ENCODE measurements at regions not wholly inside any gene's neighbourhood (a gene's known extent, or its start where the extent isn't known, plus 50 kb on each side); places are given as distances from the start of the nearest gene placed in this dataset.
A peak's percentile ranks its signal among the peaks of the same experiment; 100 is the strongest.

GRCh38 chr4:10891866-10892265 lies 207.3 kb upstream of the CLNK start:
- CTCF ChIA-PET (ENCODE audit: unreplicated experiment): no interaction called here
- no peaks in the 10 kb centered on the region for H3K36me3 ChIP-seq (ENCODE audit: insufficient read depth, low read length)
- H2AFZ ChIP-seq (ENCODE audit: low read length): no peak overlapping the region
- H3K9me3 ChIP-seq (ENCODE audit: low read length): no peaks in the 10 kb centered on the region
- H3K9me2 ChIP-seq (ENCODE audit: insufficient read depth, low read length): no peaks in the 10 kb centered on the region
- intact Hi-C loops (cut with micrococcal nuclease; ENCODE audit: unreplicated experiment): loop anchor here (10.0 kb wide), 1 partner anchor 307 kb away; no protein-coding TSS in a partner anchor
- no peak overlapping the region for H3K4me2 ChIP-seq (ENCODE audit: low read length)
- BruUV-seq (replicated peaks): no TSS peak
- no peak overlapping the region for H3K4me3 ChIP-seq (ENCODE audit: low read depth, low read length, poor library complexity, severe bottlenecking)
- no peak overlapping the region for H3K27ac ChIP-seq (ENCODE audit: low read depth, low read length, poor library complexity, severe bottlenecking)
- H3K4me1 ChIP-seq (ENCODE audit: insufficient read depth, low read length, poor library complexity, severe bottlenecking): no peaks in the 10 kb centered on the region
- POLR2A ChIA-PET: interaction anchor here (0.7 kb wide), 1 partner anchor 149 kb away, joined by 3 read pairs; no protein-coding TSS in a partner anchor
- no peak for TF ChIP-seq EZH2phosphoT487 (IDR thresholded peaks at IDR 0.05; ENCODE audit: borderline replicate concordance, low read depth, low read length)
- TF ChIP-seq, protein P1, sequence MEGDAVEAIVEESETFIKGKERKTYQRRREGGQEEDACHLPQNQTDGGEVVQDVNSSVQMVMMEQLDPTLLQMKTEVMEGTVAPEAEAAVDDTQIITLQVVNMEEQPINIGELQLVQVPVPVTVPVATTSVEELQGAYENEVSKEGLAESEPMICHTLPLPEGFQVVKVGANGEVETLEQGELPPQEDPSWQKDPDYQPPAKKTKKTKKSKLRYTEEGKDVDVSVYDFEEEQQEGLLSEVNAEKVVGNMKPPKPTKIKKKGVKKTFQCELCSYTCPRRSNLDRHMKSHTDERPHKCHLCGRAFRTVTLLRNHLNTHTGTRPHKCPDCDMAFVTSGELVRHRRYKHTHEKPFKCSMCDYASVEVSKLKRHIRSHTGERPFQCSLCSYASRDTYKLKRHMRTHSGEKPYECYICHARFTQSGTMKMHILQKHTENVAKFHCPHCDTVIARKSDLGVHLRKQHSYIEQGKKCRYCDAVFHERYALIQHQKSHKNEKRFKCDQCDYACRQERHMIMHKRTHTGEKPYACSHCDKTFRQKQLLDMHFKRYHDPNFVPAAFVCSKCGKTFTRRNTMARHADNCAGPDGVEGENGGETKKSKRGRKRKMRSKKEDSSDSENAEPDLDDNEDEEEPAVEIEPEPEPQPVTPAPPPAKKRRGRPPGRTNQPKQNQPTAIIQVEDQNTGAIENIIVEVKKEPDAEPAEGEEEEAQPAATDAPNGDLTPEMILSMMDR (conservative IDR thresholded peaks at IDR 0.05; ENCODE audit: low read length): no peak
- no peaks in the 10 kb centered on the region for H4K20me1 ChIP-seq (ENCODE audit: insufficient read depth, low read length)
- H3K79me2 ChIP-seq (ENCODE audit: insufficient read depth, low read depth, low read length): no peaks in the 10 kb centered on the region
- no peak for DNase-seq (ENCODE audit: low spot score)

DNA sequence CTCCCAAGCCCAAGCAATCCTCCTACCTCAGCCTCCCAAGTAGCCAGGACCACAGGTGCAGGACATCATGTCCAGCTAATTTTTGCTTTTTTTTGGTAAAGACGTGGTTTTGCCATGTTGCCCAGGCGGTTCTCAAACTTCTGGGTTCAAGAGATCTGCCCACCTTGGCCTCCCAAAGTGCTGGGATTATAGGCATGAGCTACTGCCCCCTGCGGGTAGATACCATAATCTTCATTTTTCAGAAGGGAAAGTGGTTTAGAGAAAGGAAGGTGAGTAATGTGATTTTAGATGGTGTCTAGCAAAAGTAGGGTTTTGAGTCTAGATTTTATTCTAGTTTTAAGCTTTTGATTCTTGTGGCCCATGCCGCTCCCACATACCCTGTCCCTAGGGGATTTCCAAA lies 205.3 kb upstream of the CLNK start:
- H3K4me2 ChIP-seq (ENCODE audit: low read length): no peak overlapping the region
- CTCF ChIA-PET (ENCODE audit: unreplicated experiment): no interaction called here
- no peak overlapping the region for H2AFZ ChIP-seq (ENCODE audit: low read length)
- no peaks in the 10 kb centered on the region for H3K9me2 ChIP-seq (ENCODE audit: insufficient read depth, low read length)
- H3K4me1 ChIP-seq (ENCODE audit: insufficient read depth, low read length, poor library complexity, severe bottlenecking): no peaks in the 10 kb centered on the region
- no peaks in the 10 kb centered on the region for H3K36me3 ChIP-seq (ENCODE audit: insufficient read depth, low read length)
- POLR2A ChIA-PET: no interaction called here
- no peak overlapping the region for H3K4me3 ChIP-seq (ENCODE audit: low read depth, low read length, poor library complexity, severe bottlenecking)
- H3K79me2 ChIP-seq (ENCODE audit: insufficient read depth, low read depth, low read length): no peaks in the 10 kb centered on the region
- no peak for DNase-seq (ENCODE audit: low spot score)
- no peaks in the 10 kb centered on the region for H3K9me3 ChIP-seq (ENCODE audit: low read length)
- TF ChIP-seq, protein P1 (conservative IDR thresholded peaks at IDR 0.05; ENCODE audit: low read length): peak; percentile 25; the same call in 1 of the 2 replicates
- no peak for TF ChIP-seq EZH2phosphoT487 (IDR thresholded peaks at IDR 0.05; ENCODE audit: borderline replicate concordance, low read depth, low read length)
- no TSS peak for BruUV-seq (replicated peaks)
- no peak overlapping the region for H3K27ac ChIP-seq (ENCODE audit: low read depth, low read length, poor library complexity, severe bottlenecking)
- intact Hi-C loops (cut with micrococcal nuclease; ENCODE audit: unreplicated experiment): loop anchor here (10.0 kb wide), 1 partner anchor 305 kb away; no protein-coding TSS in a partner anchor
- H4K20me1 ChIP-seq (ENCODE audit: insufficient read depth, low read length): no peaks in the 10 kb centered on the region

DNA sequence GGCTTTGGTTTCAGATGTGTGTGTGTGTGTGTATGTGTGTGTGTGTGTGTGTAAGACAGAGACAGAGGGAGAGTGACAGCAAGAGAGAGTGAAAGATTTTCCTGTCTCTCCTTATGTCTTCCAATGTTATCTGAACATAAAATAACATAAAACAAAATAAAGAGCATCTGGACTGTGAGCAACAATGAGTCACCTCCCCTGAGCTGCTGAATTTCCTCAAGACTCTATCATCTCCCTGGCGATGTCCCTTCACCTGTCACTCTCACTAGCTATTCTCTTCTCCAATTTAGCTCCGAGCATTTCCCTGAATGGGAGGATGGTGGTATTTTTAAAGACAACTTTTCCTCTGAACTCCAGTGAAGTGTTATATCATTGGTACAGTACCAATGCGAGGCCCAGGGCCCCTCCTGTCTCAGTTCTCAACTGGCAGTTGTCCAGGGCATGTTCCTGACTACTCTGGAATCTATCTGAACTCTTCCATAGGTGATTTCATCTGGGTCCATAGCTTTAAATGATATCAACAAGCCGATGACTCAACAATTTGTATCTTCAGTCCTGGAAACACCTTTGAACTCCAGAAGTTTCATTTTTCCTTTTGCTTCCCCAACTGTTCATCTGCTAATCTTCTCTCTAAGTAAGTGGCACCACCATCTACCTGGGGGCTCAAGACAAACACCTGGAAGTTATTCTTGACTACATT lies 195.0 kb upstream of the CLNK start:
- no peak overlapping the region for H2AFZ ChIP-seq (ENCODE audit: low read length)
- H3K4me3 ChIP-seq (ENCODE audit: low read depth, low read length, poor library complexity, severe bottlenecking): no peak overlapping the region
- intact Hi-C loops (cut with micrococcal nuclease; ENCODE audit: unreplicated experiment): no loop called here
- no peaks in the 10 kb centered on the region for H3K9me3 ChIP-seq (ENCODE audit: low read length)
- H3K36me3 ChIP-seq (ENCODE audit: insufficient read depth, low read length): no peaks in the 10 kb centered on the region
- BruUV-seq (replicated peaks): no TSS peak
- ChIA-PET POLR2A (no interaction called here), CTCF (ENCODE audit: unreplicated experiment) (no interaction called here)
- H4K20me1 ChIP-seq (ENCODE audit: insufficient read depth, low read length): no peaks in the 10 kb centered on the region
- no peak overlapping the region for H3K27ac ChIP-seq (ENCODE audit: low read depth, low read length, poor library complexity, severe bottlenecking)
- no peak for TF ChIP-seq EZH2phosphoT487 (IDR thresholded peaks at IDR 0.05; ENCODE audit: borderline replicate concordance, low read depth, low read length)
- TF ChIP-seq, protein P1 (conservative IDR thresholded peaks at IDR 0.05; ENCODE audit: low read length): no peak
- H3K9me2 ChIP-seq (ENCODE audit: insufficient read depth, low read length): no peaks in the 10 kb centered on the region
- no peak overlapping the region for H3K4me2 ChIP-seq (ENCODE audit: low read length)
- DNase-seq (ENCODE audit: low spot score): no peak
- no peaks in the 10 kb centered on the region for H3K79me2 ChIP-seq (ENCODE audit: insufficient read depth, low read depth, low read length)
- no peaks in the 10 kb centered on the region for H3K4me1 ChIP-seq (ENCODE audit: insufficient read depth, low read length, poor library complexity, severe bottlenecking)
